ENCODE measurements at regions not wholly inside any gene's neighbourhood (a gene's known extent, or its start where the extent isn't known, plus 50 kb on each side); places are given as distances from the start of the nearest gene placed in this dataset.

GRCh38 chr12:89172224-89172623 lies 180.1 kb downstream of the DUSP6 start:
- ChIA-PET POLR2A (interaction anchor here (0.6 kb wide), 1 partner anchor 10 kb away, joined by 3 read pairs; no protein-coding TSS in a partner anchor), CTCF (ENCODE audit: unreplicated experiment) (no interaction called here)
- TF ChIP-seq CTCF (conservative IDR thresholded peaks at IDR 0.05; ENCODE audit: low read length) (no peak), EZH2phosphoT487 (IDR thresholded peaks at IDR 0.05; ENCODE audit: borderline replicate concordance, low read depth, low read length) (no peak)
- no TSS peak for BruUV-seq (replicated peaks)
- no peak overlapping the region for H3K27ac ChIP-seq (ENCODE audit: low read depth, low read length, poor library complexity, severe bottlenecking)
- no peaks in the 10 kb centered on the region for H3K36me3 ChIP-seq (ENCODE audit: insufficient read depth, low read length)
- H3K9me3 ChIP-seq (ENCODE audit: low read length), result no peaks in the 10 kb centered on the region
- no peaks in the 10 kb centered on the region for H3K4me1 ChIP-seq (ENCODE audit: insufficient read depth, low read length, poor library complexity, severe bottlenecking)
- H3K4me2 ChIP-seq (ENCODE audit: low read length), result no peak overlapping the region
- H3K9me2 ChIP-seq (ENCODE audit: insufficient read depth, low read length), result no peaks in the 10 kb centered on the region
- no peaks in the 10 kb centered on the region for H3K79me2 ChIP-seq (ENCODE audit: insufficient read depth, low read depth, low read length)
- H3K4me3 ChIP-seq (ENCODE audit: low read depth, low read length, poor library complexity, severe bottlenecking), result no peak overlapping the region
- no peak overlapping the region for H2AFZ ChIP-seq (ENCODE audit: low read length)
- no peak for DNase-seq (ENCODE audit: low spot score)
- intact Hi-C loops (cut with micrococcal nuclease; ENCODE audit: unreplicated experiment), result no loop called here
- no peaks in the 10 kb centered on the region for H4K20me1 ChIP-seq (ENCODE audit: insufficient read depth, low read length)

GRCh38 chr12:89169321-89169720 lies 183.0 kb downstream of the DUSP6 start:
- H3K36me3 ChIP-seq (ENCODE audit: insufficient read depth, low read length), result no peaks in the 10 kb centered on the region
- H3K9me2 ChIP-seq (ENCODE audit: insufficient read depth, low read length), result no peaks in the 10 kb centered on the region
- H3K79me2 ChIP-seq (ENCODE audit: insufficient read depth, low read depth, low read length), result no peaks in the 10 kb centered on the region
- intact Hi-C loops (cut with micrococcal nuclease; ENCODE audit: unreplicated experiment), result no loop called here
- H4K20me1 ChIP-seq (ENCODE audit: insufficient read depth, low read length), result no peaks in the 10 kb centered on the region
- no TSS peak for BruUV-seq (replicated peaks)
- no peaks in the 10 kb centered on the region for H3K9me3 ChIP-seq (ENCODE audit: low read length)
- no peaks in the 10 kb centered on the region for H3K4me1 ChIP-seq (ENCODE audit: insufficient read depth, low read length, poor library complexity, severe bottlenecking)
- no peak overlapping the region for H2AFZ ChIP-seq (ENCODE audit: low read length)
- POLR2A ChIA-PET, result no interaction called here
- CTCF ChIA-PET (ENCODE audit: unreplicated experiment), result no interaction called here
- H3K4me2 ChIP-seq (ENCODE audit: low read length), result no peak overlapping the region
- no peak overlapping the region for H3K27ac ChIP-seq (ENCODE audit: low read depth, low read length, poor library complexity, severe bottlenecking)
- no peak overlapping the region for H3K4me3 ChIP-seq (ENCODE audit: low read depth, low read length, poor library complexity, severe bottlenecking)
- DNase-seq (ENCODE audit: low spot score), result no peak
- TF ChIP-seq EZH2phosphoT487 (IDR thresholded peaks at IDR 0.05; ENCODE audit: borderline replicate concordance, low read depth, low read length) (no peak), CTCF (conservative IDR thresholded peaks at IDR 0.05; ENCODE audit: low read length) (no peak)

GRCh38 chr12:89167986-89168385 lies 184.3 kb downstream of the DUSP6 start:
- H3K4me3 ChIP-seq (ENCODE audit: low read depth, low read length, poor library complexity, severe bottlenecking), result no peak overlapping the region
- H4K20me1 ChIP-seq (ENCODE audit: insufficient read depth, low read length), result no peaks in the 10 kb centered on the region
- no peak overlapping the region for H2AFZ ChIP-seq (ENCODE audit: low read length)
- intact Hi-C loops (cut with micrococcal nuclease; ENCODE audit: unreplicated experiment), result no loop called here
- TF ChIP-seq CTCF (conservative IDR thresholded peaks at IDR 0.05; ENCODE audit: low read length), result no peak
- TF ChIP-seq EZH2phosphoT487 (IDR thresholded peaks at IDR 0.05; ENCODE audit: borderline replicate concordance, low read depth, low read length), result no peak
- no peak overlapping the region for H3K4me2 ChIP-seq (ENCODE audit: low read length)
- H3K27ac ChIP-seq (ENCODE audit: low read depth, low read length, poor library complexity, severe bottlenecking), result no peak overlapping the region
- H3K9me2 ChIP-seq (ENCODE audit: insufficient read depth, low read length), result no peaks in the 10 kb centered on the region
- H3K9me3 ChIP-seq (ENCODE audit: low read length), result no peaks in the 10 kb centered on the region
- H3K4me1 ChIP-seq (ENCODE audit: insufficient read depth, low read length, poor library complexity, severe bottlenecking), result no peaks in the 10 kb centered on the region
- POLR2A ChIA-PET, result no interaction called here
- CTCF ChIA-PET (ENCODE audit: unreplicated experiment), result no interaction called here
- H3K36me3 ChIP-seq (ENCODE audit: insufficient read depth, low read length), result no peaks in the 10 kb centered on the region
- no peaks in the 10 kb centered on the region for H3K79me2 ChIP-seq (ENCODE audit: insufficient read depth, low read depth, low read length)
- BruUV-seq (replicated peaks), result no TSS peak
- no peak for DNase-seq (ENCODE audit: low spot score)
